GM23248 (cell line): ENCODE measurements at regions not wholly inside any gene's neighbourhood (a gene's known extent, or its start where the extent isn't known, plus 50 kb on each side); places are given as distances from the start of the nearest gene placed in this dataset.

Experiments used
- DNase-seq: peaks from one replicate; pipeline ENCODE4 v3.0.0-alpha.2; 2015
- H2AFZ ChIP-seq: fragments of 200-600 bp; sonication (generic); 2 replicates; pipeline ENCODE4 v1.6.1; 2016; ENCODE audit warnings: antibody characterized with exemption
- H3F3A ChIP-seq: fragments of 200-600 bp; sonication (generic); 2 replicates; pipeline ENCODE4 v1.6.1; 2016; ENCODE audit warnings: mild to moderate bottlenecking, antibody characterized with exemption, mixed run types; ENCODE audit not compliant: insufficient read depth
- H3K27ac ChIP-seq: fragments of 200-600 bp; sonication (generic); 2 replicates; pipeline ENCODE4 v1.5.1; 2016; ENCODE audit warnings: mild to moderate bottlenecking
- H3K27me3 ChIP-seq: fragments of 200-600 bp; sonication (generic); replicated peaks from 2 replicates; pipeline ENCODE4 v1.6.1; 2016; ENCODE audit warnings: mild to moderate bottlenecking; ENCODE audit not compliant: insufficient read depth
- H3K36me3 ChIP-seq: fragments of 200-600 bp; sonication (generic); 2 replicates; pipeline ENCODE4 v1.6.1; 2016; ENCODE audit warnings: low read depth, mild to moderate bottlenecking
- H3K4me1 ChIP-seq: fragments of 200-600 bp; sonication (generic); 2 replicates; pipeline ENCODE4 v1.6.1; 2016; ENCODE audit warnings: mild to moderate bottlenecking; ENCODE audit not compliant: insufficient read depth
- H3K4me2 ChIP-seq: fragments of 200-600 bp; sonication (generic); one replicate; pipeline ENCODE4 v1.6.1; 2016; ENCODE audit warnings: mild to moderate bottlenecking; ENCODE audit not compliant: unreplicated experiment
- H3K4me3 ChIP-seq: fragments of 200-600 bp; sonication (generic); 2 replicates; pipeline ENCODE4 v1.5.1; 2016; ENCODE audit warnings: mild to moderate bottlenecking
- H3K79me2 ChIP-seq: fragments of 200-600 bp; sonication (generic); 2 replicates; pipeline ENCODE4 v1.6.1; 2016; ENCODE audit warnings: mild to moderate bottlenecking; ENCODE audit not compliant: insufficient read depth
- H3K9ac ChIP-seq: fragments of 200-600 bp; sonication (generic); 2 replicates; pipeline ENCODE4 v1.6.1; 2016; ENCODE audit warnings: mild to moderate bottlenecking
- H3K9me2 ChIP-seq: fragments of 200-600 bp; sonication (generic); 2 replicates; pipeline ENCODE4 v1.6.1; 2016; ENCODE audit warnings: mixed run types, mild to moderate bottlenecking, moderate library complexity; ENCODE audit not compliant: insufficient read depth
- H3K9me3 ChIP-seq: fragments of 200-600 bp; sonication (generic); one replicate; pipeline ENCODE4 v1.6.1; 2017; ENCODE audit warnings: low read depth
- H4K20me1 ChIP-seq: fragments of 200-600 bp; sonication (generic); 2 replicates; pipeline ENCODE4 v1.6.0; 2016; ENCODE audit not compliant: insufficient read depth
- EZH2 ChIP-seq: fragments of 200-600 bp; sonication (generic); IDR thresholded peaks from 2 replicates; pipeline ENCODE4 v1.6.1; 2018; ENCODE audit warnings: antibody characterized with exemption, mild to moderate bottlenecking; ENCODE audit not compliant: insufficient read depth, poor library complexity, severe bottlenecking
- EZH2phosphoT487 ChIP-seq: fragments of 200-600 bp; sonication (generic); IDR thresholded peaks from 2 replicates; pipeline ENCODE4 v1.6.1; 2018; ENCODE audit warnings: antibody characterized with exemption, moderate library complexity, mild to moderate bottlenecking, low read depth; ENCODE audit not compliant: insufficient read depth
- WGBS, 2 experiments: methylation state at CpG; one replicate each; pipeline ENCODE4 v1.1.6; 2015 to 2017; ENCODE audit warnings: low lambda C conversion rate in 2 of 2, low coverage in 1 of 2; ENCODE audit errors: missing lambda C conversion rate in 2 of 2; 5-methylcytosine and 5-hydroxymethylcytosine counted together
- in situ Hi-C: fragments of 300-500 bp; cut with MboI; formaldehyde crosslinking; loops from 2 replicates; pipeline ENCODE4 v1.15.0; 2020

DNA sequence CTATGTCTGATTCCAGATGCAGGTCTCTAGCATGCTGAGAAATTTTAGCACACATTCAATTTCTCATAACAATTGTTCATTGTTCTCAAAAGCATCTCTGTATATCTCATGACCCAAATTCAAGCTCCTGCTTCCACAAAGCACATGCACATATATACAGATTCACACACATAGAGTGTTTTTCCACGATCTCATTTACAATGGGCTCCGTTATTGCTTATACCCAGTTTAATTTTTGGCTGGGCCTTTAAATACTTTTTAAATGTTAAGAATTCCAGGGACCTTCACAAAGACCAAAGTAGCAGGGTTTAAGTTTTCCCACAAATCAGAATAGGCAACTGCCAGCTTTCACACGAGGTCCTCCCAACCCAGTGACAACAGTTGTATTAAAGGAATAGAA lies 333.5 kb upstream of the SEMA6D start:
- Histone ChIP-seq H3K9me2 (no peaks in the 10 kb centered on the region), H3K27me3 (peaks cover 4% of the 10 kb centered on the region; the same call in 1 of the 2 replicates), H3K36me3 (no peaks in the 10 kb centered on the region), H2AFZ (peak overlapping the region; percentile 61), H4K20me1 (no peaks in the 10 kb centered on the region), H3K4me1 (peaks cover 13% of the 10 kb centered on the region), H3F3A (peaks cover 7% of the 10 kb centered on the region; the same call in 1 of the 2 replicates), H3K27ac (peak overlapping the region; percentile 25), H3K79me2 (no peaks in the 10 kb centered on the region), H3K4me2 (peak overlapping the region; percentile 64), H3K4me3 (no peak overlapping the region), H3K9ac (peak overlapping the region; percentile 35; the same call in 1 of the 2 replicates), H3K9me3 (no peaks in the 10 kb centered on the region)
- 31 to 35% methylated on average over 3 of the region's 3 CpGs for WGBS, 2 experiments
- no peak for TF ChIP-seq EZH2
- TF ChIP-seq EZH2phosphoT487, result no peak
- DNase-seq, result peak; percentile 1
- in situ Hi-C loops, result no loop called here

DNA sequence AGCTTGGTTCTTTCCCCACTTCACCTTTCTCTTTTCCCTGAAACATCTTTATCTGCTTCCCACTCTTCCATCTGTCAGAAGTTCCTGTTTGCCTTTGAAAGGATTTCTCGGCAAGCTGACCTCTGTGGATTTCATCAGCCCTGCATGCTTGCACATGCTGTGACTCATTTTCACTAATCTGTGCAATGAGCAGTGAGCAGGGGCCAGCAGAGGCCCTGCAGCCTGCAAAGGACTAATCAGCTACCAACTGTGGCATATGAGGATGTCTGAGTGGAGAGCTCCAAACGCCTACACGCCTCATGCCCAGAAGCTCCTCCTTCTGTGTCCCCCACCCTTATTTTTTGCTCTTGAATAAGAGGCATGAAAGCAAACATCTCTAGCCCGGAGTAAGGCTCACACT lies 333.0 kb upstream of the SEMA6D start:
- DNase-seq, result peak; percentile 82
- no peaks in the 10 kb centered on the region for H4K20me1 ChIP-seq
- H3K4me2 ChIP-seq, result peak overlapping the region; percentile 64
- peak overlapping the region; percentile 25 for H3K27ac ChIP-seq
- H3K4me1 ChIP-seq, result peaks cover 13% of the 10 kb centered on the region
- no peaks in the 10 kb centered on the region for H3K79me2 ChIP-seq
- peaks cover 7% of the 10 kb centered on the region; the same call in 1 of the 2 replicates for H3F3A ChIP-seq
- H2AFZ ChIP-seq, result peak overlapping the region; percentile 61
- peaks cover 10% of the 10 kb centered on the region; the same call in 1 of the 2 replicates for H3K27me3 ChIP-seq
- no peaks in the 10 kb centered on the region for H3K9me2 ChIP-seq
- H3K36me3 ChIP-seq, result no peaks in the 10 kb centered on the region
- no peaks in the 10 kb centered on the region for H3K9me3 ChIP-seq
- in situ Hi-C loops, result no loop called here
- WGBS, 2 experiments, result 15% methylated on average over 4 of the region's 4 CpGs
- no peak for TF ChIP-seq EZH2phosphoT487
- no peak for TF ChIP-seq EZH2
- peak overlapping the region; percentile 35; the same call in 1 of the 2 replicates for H3K9ac ChIP-seq
- H3K4me3 ChIP-seq, result no peak overlapping the region

DNA sequence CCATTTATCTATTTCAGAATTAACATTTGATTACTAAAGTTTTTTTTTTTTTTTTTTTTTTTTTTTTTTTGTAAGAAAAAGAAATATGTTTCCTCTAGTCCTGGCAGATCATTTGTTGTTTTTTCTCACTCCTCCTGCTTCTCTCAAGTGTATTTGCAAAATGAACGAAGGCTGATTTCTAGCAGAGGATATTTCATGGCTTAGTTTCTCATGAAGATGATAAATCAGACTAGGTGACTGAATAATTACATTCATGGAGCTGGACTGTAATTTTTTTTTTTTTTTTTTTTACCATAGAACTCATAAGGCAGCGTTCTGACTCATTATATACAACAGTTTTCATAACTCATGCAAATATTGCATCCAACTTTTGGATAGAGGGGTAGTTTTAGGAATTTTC lies 332.5 kb upstream of the SEMA6D start:
- peak overlapping the region; percentile 64 for H3K4me2 ChIP-seq
- no peak overlapping the region for H3K9ac ChIP-seq
- TF ChIP-seq EZH2 (no peak), EZH2phosphoT487 (no peak)
- H3F3A ChIP-seq, result peaks cover 7% of the 10 kb centered on the region; the same call in 1 of the 2 replicates
- WGBS, 2 experiments, result 86 to 87% methylated on average over 2 of the region's 2 CpGs
- H3K9me3 ChIP-seq, result no peaks in the 10 kb centered on the region
- H3K27me3 ChIP-seq, result peaks cover 12% of the 10 kb centered on the region; the same call in 1 of the 2 replicates
- peaks cover 13% of the 10 kb centered on the region for H3K4me1 ChIP-seq
- no peaks in the 10 kb centered on the region for H3K9me2 ChIP-seq
- no peaks in the 10 kb centered on the region for H3K36me3 ChIP-seq
- no peak overlapping the region for H2AFZ ChIP-seq
- no peaks in the 10 kb centered on the region for H3K79me2 ChIP-seq
- H3K4me3 ChIP-seq, result no peak overlapping the region
- H3K27ac ChIP-seq, result no peak overlapping the region
- in situ Hi-C loops, result no loop called here
- no peaks in the 10 kb centered on the region for H4K20me1 ChIP-seq
- DNase-seq, result peak; percentile 1

DNA sequence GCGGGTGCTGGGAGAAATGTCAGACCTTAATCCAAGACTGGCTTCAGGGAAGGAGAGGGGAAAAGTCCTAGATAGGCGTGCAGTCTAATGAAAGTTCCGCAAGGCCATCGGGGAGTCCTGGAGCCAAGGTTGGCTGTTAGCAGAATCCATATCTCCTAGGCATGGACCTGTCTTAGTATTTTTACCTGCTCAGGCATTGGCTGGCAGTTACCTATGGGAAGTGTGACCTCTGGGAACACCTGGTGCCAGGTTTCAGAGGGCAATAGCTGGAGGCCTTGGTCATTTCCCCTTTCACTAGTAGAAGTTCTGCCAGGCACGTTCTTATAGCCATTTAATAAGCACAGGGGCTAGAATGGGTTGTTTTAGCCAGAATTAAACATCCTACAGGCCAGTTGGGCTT lies 330.8 kb upstream of the SEMA6D start:
- no peaks in the 10 kb centered on the region for H3K36me3 ChIP-seq
- H3K79me2 ChIP-seq, result no peaks in the 10 kb centered on the region
- DNase-seq, result no peak
- no peak overlapping the region for H3K4me3 ChIP-seq
- no peaks in the 10 kb centered on the region for H3K9me3 ChIP-seq
- H3K9me2 ChIP-seq, result no peaks in the 10 kb centered on the region
- no peak overlapping the region for H2AFZ ChIP-seq
- no peaks in the 10 kb centered on the region for H4K20me1 ChIP-seq
- no peak overlapping the region for H3K27ac ChIP-seq
- TF ChIP-seq EZH2, result no peak
- no peak for TF ChIP-seq EZH2phosphoT487
- WGBS, 2 experiments, result 79 to 85% methylated on average over 5 of the region's 5 CpGs
- no peak overlapping the region for H3K9ac ChIP-seq
- no peak overlapping the region for H3K4me2 ChIP-seq
- H3K4me1 ChIP-seq, result peaks cover 13% of the 10 kb centered on the region
- in situ Hi-C loops, result no loop called here
- H3K27me3 ChIP-seq, result peaks cover 15% of the 10 kb centered on the region; the same call in 1 of the 2 replicates
- H3F3A ChIP-seq, result peaks cover 7% of the 10 kb centered on the region; the same call in 1 of the 2 replicates
